Osteoblast (primary cell): ENCODE measurements at regions not wholly inside any gene's neighbourhood (a gene's known extent, or its start where the extent isn't known, plus 50 kb on each side); places are given as distances from the start of the nearest gene placed in this dataset.

Source experiments
- DNase-seq: peaks from one replicate; pipeline ENCODE4 v3.0.0; 2011; ENCODE audit warnings: low spot score, mixed read lengths; ENCODE audit not compliant: insufficient read length; ENCODE audit errors: missing footprints
- H2AFZ ChIP-seq: 2 replicates; pipeline ENCODE4 v1.6.0; 2011; ENCODE audit warnings: mild to moderate bottlenecking, low read length
- H3K27ac ChIP-seq: 2 replicates; pipeline ENCODE4 v1.5.1; 2011; ENCODE audit warnings: mild to moderate bottlenecking, low read depth, low read length, moderate library complexity
- H3K27me3 ChIP-seq: 2 replicates; pipeline ENCODE4 v1.6.0; 2012; ENCODE audit warnings: mild to moderate bottlenecking, control low read depth, inconsistent platforms, low read length, moderate library complexity; ENCODE audit not compliant: insufficient read depth
- H3K36me3 ChIP-seq: 2 replicates; pipeline ENCODE4 v1.5.1; 2011; ENCODE audit warnings: mild to moderate bottlenecking, low read length, control low read depth, moderate library complexity; ENCODE audit not compliant: insufficient read depth
- H3K4me1 ChIP-seq: 2 replicates; pipeline ENCODE4 v1.5.1; 2011; ENCODE audit warnings: mild to moderate bottlenecking, low read length, control low read depth, moderate library complexity; ENCODE audit not compliant: insufficient read depth
- H3K4me2 ChIP-seq: 2 replicates; pipeline ENCODE4 v1.6.0; 2011; ENCODE audit warnings: mild to moderate bottlenecking, low read length; ENCODE audit not compliant: insufficient read depth
- H3K4me3 ChIP-seq: fragments of 200-600 bp; sonication (generic); 3 replicates; pipeline ENCODE4 v1.5.1; 2012; ENCODE audit warnings: mild to moderate bottlenecking, low read length, inconsistent platforms; ENCODE audit not compliant: insufficient read depth
- H3K79me2 ChIP-seq: 2 replicates; pipeline ENCODE4 v1.6.0; 2012; ENCODE audit warnings: mild to moderate bottlenecking, low read length, control low read depth, inconsistent platforms; ENCODE audit not compliant: insufficient read depth
- H3K9me3 ChIP-seq: 2 replicates; pipeline ENCODE4 v1.5.1; 2011; ENCODE audit warnings: low read depth, low read length, control low read depth
- H4K20me1 ChIP-seq: 2 replicates; pipeline ENCODE4 v1.6.0; 2012; ENCODE audit warnings: mild to moderate bottlenecking, low read length, control low read depth; ENCODE audit not compliant: insufficient read depth
- CTCF ChIP-seq: IDR thresholded peaks from 2 replicates; pipeline ENCODE4 v1.5.1; 2011; ENCODE audit warnings: mild to moderate bottlenecking, low read depth, low read length, moderate library complexity; ENCODE audit errors: extremely low read depth

- H3K36me3 ChIP-seq = no peaks in the 10 kb centered on the region
- no peaks in the 10 kb centered on the region for H3K4me1 ChIP-seq
- DNase-seq = no peak
- H2AFZ ChIP-seq = no peak overlapping the region
- TF ChIP-seq CTCF = no peak
- no peaks in the 10 kb centered on the region for H3K27me3 ChIP-seq
- H3K27ac ChIP-seq = no peak overlapping the region
- no peaks in the 10 kb centered on the region for H3K79me2 ChIP-seq
- no peaks in the 10 kb centered on the region for H3K9me3 ChIP-seq
- no peak overlapping the region for H3K4me2 ChIP-seq
- no peak overlapping the region for H3K4me3 ChIP-seq
- no peaks in the 10 kb centered on the region for H4K20me1 ChIP-seq
These were observed 617.6 kb downstream of the NYAP2 start for GRCh38 chr2:226017107-226017506.

- Histone ChIP-seq H3K4me2 (no peak overlapping the region), H3K9me3 (no peaks in the 10 kb centered on the region), H3K79me2 (no peaks in the 10 kb centered on the region), H3K27me3 (no peaks in the 10 kb centered on the region), H3K4me3 (no peak overlapping the region), H3K27ac (no peak overlapping the region), H2AFZ (peak overlapping the region; percentile 17), H4K20me1 (no peaks in the 10 kb centered on the region), H3K4me1 (no peaks in the 10 kb centered on the region), H3K36me3 (no peaks in the 10 kb centered on the region)
- no peak for DNase-seq
- TF ChIP-seq CTCF = no peak
These were observed 612.4 kb downstream of the NYAP2 start for GRCh38 chr2:226011716-226012450.

GRCh38 chr2:226002438-226002837 is 602.9 kb downstream of the NYAP2 start:
- H3K27ac ChIP-seq = peak overlapping the region; percentile 5
- peak; percentile 79 for DNase-seq
- no peaks in the 10 kb centered on the region for H3K79me2 ChIP-seq
- H3K4me1 ChIP-seq = peaks cover 5% of the 10 kb centered on the region
- no peaks in the 10 kb centered on the region for H4K20me1 ChIP-seq
- H3K9me3 ChIP-seq = no peaks in the 10 kb centered on the region
- H2AFZ ChIP-seq = peak overlapping the region; percentile 3
- H3K4me2 ChIP-seq = no peak overlapping the region
- H3K36me3 ChIP-seq = no peaks in the 10 kb centered on the region
- TF ChIP-seq CTCF = no peak
- H3K4me3 ChIP-seq = no peak overlapping the region
- H3K27me3 ChIP-seq = no peaks in the 10 kb centered on the region

- Histone ChIP-seq H3K4me3 (no peak overlapping the region), H3K27ac (peak overlapping the region; percentile 5), H3K27me3 (no peaks in the 10 kb centered on the region), H2AFZ (no peak overlapping the region), H3K36me3 (no peaks in the 10 kb centered on the region), H4K20me1 (no peaks in the 10 kb centered on the region), H3K79me2 (no peaks in the 10 kb centered on the region), H3K4me2 (no peak overlapping the region), H3K4me1 (peaks cover 5% of the 10 kb centered on the region), H3K9me3 (no peaks in the 10 kb centered on the region)
- TF ChIP-seq CTCF = no peak
- DNase-seq = no peak
These were observed 602.2 kb downstream of the NYAP2 start for GRCh38 chr2:226001716-226002115.
